Stimulated activated naive CD8-positive, alpha-beta T cell treated with anti-CD3 and anti-CD28 coated beads, Interleukin-15, amount 100 ng/mL, for 72 hours (primary cell): ENCODE measurements at regions not wholly inside any gene's neighbourhood (a gene's known extent, or its start where the extent isn't known, plus 50 kb on each side); places are given as distances from the start of the nearest gene placed in this dataset.
"Not testable (repeated sequence)": the region's sequence is repeated elsewhere in the genome, so short reads cannot be mapped to it uniquely, and the experiment has no call there.

Source experiments
- ATAC-seq: fragments of 150-1000 bp; cut with Tn5 transposase; 2 replicates; pipeline ENCODE4 v1.10.0; 2021; ENCODE audit warnings: mild to moderate bottlenecking, moderate library complexity
- DNase-seq, 2 donors: peaks; one replicate each; pipeline ENCODE4 v3.0.0; 2021 to 2022
- H3K27ac Mint-ChIP-seq, 2 donors: one replicate each; pipeline ENCODE4 v1.8.0; 2022; ENCODE audit warnings: mild to moderate bottlenecking in 2 of 2, mixed read lengths in 2 of 2, moderate library complexity in 2 of 2
- H3K27me3 Mint-ChIP-seq: one replicate; pipeline ENCODE4 v1.8.0; 2022; ENCODE audit warnings: mixed read lengths
- H3K4me1 Mint-ChIP-seq: one replicate; pipeline ENCODE4 v1.8.0; 2022; ENCODE audit warnings: mild to moderate bottlenecking, mixed read lengths
- H3K4me3 Mint-ChIP-seq, 2 donors: one replicate each; pipeline ENCODE4 v1.8.0; 2022; ENCODE audit warnings: mild to moderate bottlenecking in 2 of 2, mixed read lengths in 2 of 2, moderate library complexity in 1 of 2
- H3K9me3 Mint-ChIP-seq, 2 donors: one replicate each; pipeline ENCODE4 v1.8.0; 2022; ENCODE audit warnings: mixed read lengths in 2 of 2

GRCh38 chr10:6706725-6707124, 126.6 kb upstream of the PRKCQ start:
- H3K9me3 Mint-ChIP-seq: no peaks in the 10 kb centered on the region
- H3K27ac Mint-ChIP-seq: no peak overlapping the region
- ATAC-seq (no peak), DNase-seq (no peak)
- H3K27me3 Mint-ChIP-seq: peaks cover 39% of the 10 kb centered on the region
- H3K4me3 Mint-ChIP-seq: no peak overlapping the region
- no peaks in the 10 kb centered on the region for H3K4me1 Mint-ChIP-seq

- Mint-ChIP-seq H3K4me3 (no peak overlapping the region), H3K4me1 (no peaks in the 10 kb centered on the region), H3K9me3 (no peaks in the 10 kb centered on the region), H3K27me3 (peaks cover 24% of the 10 kb centered on the region), H3K27ac (no peak overlapping the region)
- DNase-seq (no peak), ATAC-seq (no peak)
Measured at GRCh38 chr10:6704896-6705295, 124.8 kb upstream of the PRKCQ start.

DNA sequence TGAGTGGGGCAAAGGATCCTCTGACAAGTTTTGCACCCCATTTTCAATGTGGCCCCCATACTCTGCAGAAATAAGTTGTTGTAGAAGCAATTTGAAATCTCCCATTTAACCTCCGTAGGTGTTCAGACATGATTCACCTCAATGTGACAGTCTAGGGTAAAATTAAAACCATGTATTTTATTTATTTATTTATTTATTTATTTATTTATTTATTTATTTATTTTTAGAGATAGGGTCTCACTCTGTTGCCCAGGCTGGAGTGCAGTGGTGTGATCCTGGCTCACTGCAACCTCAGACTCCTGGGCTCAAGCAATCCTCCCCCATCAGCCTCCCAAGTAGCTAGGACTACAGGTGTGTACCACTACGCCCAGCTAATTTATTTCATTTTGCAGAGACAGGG, 122.8 kb upstream of the PRKCQ start:
- H3K4me1 Mint-ChIP-seq: not testable (repeated sequence)

DNA sequence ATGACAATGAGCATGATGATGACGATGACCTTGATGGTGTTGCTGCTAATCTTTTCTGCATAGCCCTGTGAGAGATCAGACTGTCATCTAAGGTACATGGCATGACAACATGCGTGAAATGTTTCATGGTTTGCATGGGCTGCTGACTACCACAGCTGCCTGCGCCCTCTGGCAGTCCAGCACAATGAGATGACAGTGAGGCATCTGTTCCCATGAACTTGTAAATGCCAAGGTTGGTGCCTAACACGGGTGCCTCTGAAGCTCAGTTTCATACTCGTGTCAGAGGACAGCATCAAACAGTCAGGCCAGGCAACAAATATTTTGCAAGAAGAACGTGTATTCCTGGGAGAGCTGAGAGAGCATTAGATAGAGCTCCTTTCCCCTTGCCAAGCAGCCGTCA, 122.0 kb upstream of the PRKCQ start:
- ATAC-seq (no peak), DNase-seq (no peak)
- Mint-ChIP-seq H3K4me1 (no peaks in the 10 kb centered on the region), H3K27ac (no peak overlapping the region), H3K27me3 (peaks cover 7% of the 10 kb centered on the region), H3K4me3 (no peak overlapping the region), H3K9me3 (no peaks in the 10 kb centered on the region)

More for the DNA sequence above, 122.8 kb upstream of the PRKCQ start:
- DNase-seq, H3K4me3 Mint-ChIP-seq, ATAC-seq, H3K9me3 Mint-ChIP-seq, H3K27ac Mint-ChIP-seq: not testable (repeated sequence)
- H3K27me3 Mint-ChIP-seq: peaks cover 12% of the 10 kb centered on the region

- no peak for DNase-seq
- Mint-ChIP-seq H3K27ac (no peak overlapping the region), H3K4me3 (no peak overlapping the region), H3K4me1 (no peaks in the 10 kb centered on the region), H3K27me3 (peaks cover 7% of the 10 kb centered on the region), H3K9me3 (no peaks in the 10 kb centered on the region)
- no peak for ATAC-seq
Measured at GRCh38 chr10:6701289-6701688, 121.2 kb upstream of the PRKCQ start.

DNA sequence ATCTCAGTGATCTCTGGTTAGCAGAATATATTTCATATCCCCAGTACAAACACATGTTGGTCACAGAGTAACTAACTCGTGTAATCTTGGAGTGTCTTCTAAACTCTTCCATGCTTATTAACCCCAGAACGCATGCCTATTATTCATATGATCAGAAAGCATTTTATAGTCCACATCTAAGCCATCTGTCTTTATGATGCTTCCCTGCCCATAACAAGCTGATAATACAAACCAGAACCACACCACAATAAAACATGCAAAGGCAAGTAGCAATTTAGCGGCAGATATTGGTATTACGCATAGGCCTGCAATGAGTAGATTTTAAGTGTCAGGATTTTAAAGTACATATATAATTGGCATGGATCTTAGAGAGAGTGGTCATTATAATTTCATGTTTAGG, 120.0 kb upstream of the PRKCQ start:
- ATAC-seq (no peak), DNase-seq (no peak)
- peaks cover 7% of the 10 kb centered on the region for H3K4me1 Mint-ChIP-seq
- no peak overlapping the region for H3K4me3 Mint-ChIP-seq
- H3K9me3 Mint-ChIP-seq: no peaks in the 10 kb centered on the region
- H3K27me3 Mint-ChIP-seq: peaks cover 7% of the 10 kb centered on the region
- no peak overlapping the region for H3K27ac Mint-ChIP-seq

- no peak overlapping the region for H3K4me3 Mint-ChIP-seq
- no peaks in the 10 kb centered on the region for H3K9me3 Mint-ChIP-seq
- no peak overlapping the region for H3K27ac Mint-ChIP-seq
- DNase-seq (no peak), ATAC-seq (no peak)
- peaks cover 8% of the 10 kb centered on the region for H3K4me1 Mint-ChIP-seq
- H3K27me3 Mint-ChIP-seq: peaks cover 7% of the 10 kb centered on the region
Measured at GRCh38 chr10:6699336-6699735, 119.3 kb upstream of the PRKCQ start.

DNA sequence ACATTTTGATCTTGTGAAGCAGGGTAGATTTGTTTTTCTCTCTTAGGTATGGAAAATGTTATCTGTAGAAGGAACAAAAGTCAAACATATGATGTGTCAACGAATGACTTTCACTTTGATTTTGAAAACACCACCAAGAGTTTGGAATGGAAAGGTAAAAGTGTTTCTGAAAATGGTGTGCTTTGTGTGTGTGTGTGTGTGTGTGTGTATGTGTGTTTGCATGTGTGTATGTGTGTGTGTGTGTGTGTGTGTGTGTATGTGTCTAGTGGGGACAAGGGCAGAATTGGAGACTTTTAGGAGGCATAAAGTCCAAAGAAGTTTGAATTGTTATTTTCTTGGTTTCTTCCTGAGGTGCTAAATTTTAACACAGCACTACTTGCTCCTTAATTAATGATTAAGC, 115.4 kb upstream of the PRKCQ start:
- Mint-ChIP-seq H3K27me3 (no peaks in the 10 kb centered on the region), H3K4me1 (peaks cover 8% of the 10 kb centered on the region), H3K4me3 (no peak overlapping the region)

GRCh38 chr10:6694447-6695140, 114.5 kb upstream of the PRKCQ start:
- Mint-ChIP-seq H3K4me1 (peaks cover 8% of the 10 kb centered on the region), H3K27me3 (no peaks in the 10 kb centered on the region), H3K27ac (no peak overlapping the region), H3K9me3 (no peaks in the 10 kb centered on the region), H3K4me3 (no peak overlapping the region)
- DNase-seq: peak in 1 of 2 donors; percentile 21
- peak; percentile 52 for ATAC-seq

More for the DNA sequence above, 115.4 kb upstream of the PRKCQ start:
- no peak for DNase-seq
- ATAC-seq: no peak
- Mint-ChIP-seq H3K27ac (peak overlapping the region in 1 of 2 donors; percentile 27), H3K9me3 (no peaks in the 10 kb centered on the region)

DNA sequence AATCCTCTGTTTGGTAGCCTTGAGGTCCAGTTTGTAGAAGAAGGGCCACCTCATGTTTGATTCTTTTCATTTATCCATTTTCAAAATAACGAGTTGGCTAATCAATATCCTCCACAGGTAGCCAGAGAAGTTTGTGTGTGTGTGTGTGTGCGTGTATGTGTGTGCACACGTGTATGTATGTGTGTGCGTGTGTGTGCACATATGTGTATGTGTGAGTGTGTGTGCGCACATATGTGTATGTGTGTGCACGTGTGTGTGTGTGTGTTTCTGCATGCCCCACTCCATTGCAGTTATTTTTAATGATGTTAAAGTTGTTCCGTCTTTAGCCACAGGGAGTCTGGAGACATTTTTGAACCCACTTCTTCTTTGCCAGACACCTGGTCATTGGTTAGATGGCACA, 112.8 kb upstream of the PRKCQ start:
- no peaks in the 10 kb centered on the region for H3K9me3 Mint-ChIP-seq
- H3K4me1 Mint-ChIP-seq: peaks cover 8% of the 10 kb centered on the region
- peak overlapping the region in 1 of 2 donors; percentile 16 for H3K27ac Mint-ChIP-seq
- ATAC-seq (no peak), DNase-seq (no peak)
- H3K4me3 Mint-ChIP-seq: no peak overlapping the region
- H3K27me3 Mint-ChIP-seq: peaks cover 8% of the 10 kb centered on the region

DNA sequence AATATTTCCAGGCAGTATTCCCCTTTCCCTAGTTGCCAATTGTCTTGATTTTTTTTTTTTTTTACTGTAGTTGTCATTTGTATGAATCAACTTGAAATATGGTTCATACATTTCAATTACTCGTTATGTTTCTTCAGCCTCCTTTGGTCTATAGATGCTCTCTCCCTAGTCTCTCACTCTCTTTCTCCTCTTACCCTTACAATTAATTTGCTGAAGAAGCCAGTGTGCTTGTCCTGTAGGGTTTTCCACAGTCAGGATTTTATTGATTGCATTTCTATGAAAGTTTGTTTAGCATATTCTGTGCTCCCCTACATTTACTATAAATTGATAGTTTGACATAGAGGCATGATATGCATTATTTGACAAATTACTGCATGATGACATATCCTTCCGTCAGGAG, 112.0 kb upstream of the PRKCQ start:
- no peak for ATAC-seq
- Mint-ChIP-seq H3K27ac (no peak overlapping the region), H3K27me3 (peaks cover 15% of the 10 kb centered on the region), H3K4me1 (peaks cover 8% of the 10 kb centered on the region), H3K4me3 (no peak overlapping the region), H3K9me3 (no peaks in the 10 kb centered on the region)
- no peak for DNase-seq

DNA sequence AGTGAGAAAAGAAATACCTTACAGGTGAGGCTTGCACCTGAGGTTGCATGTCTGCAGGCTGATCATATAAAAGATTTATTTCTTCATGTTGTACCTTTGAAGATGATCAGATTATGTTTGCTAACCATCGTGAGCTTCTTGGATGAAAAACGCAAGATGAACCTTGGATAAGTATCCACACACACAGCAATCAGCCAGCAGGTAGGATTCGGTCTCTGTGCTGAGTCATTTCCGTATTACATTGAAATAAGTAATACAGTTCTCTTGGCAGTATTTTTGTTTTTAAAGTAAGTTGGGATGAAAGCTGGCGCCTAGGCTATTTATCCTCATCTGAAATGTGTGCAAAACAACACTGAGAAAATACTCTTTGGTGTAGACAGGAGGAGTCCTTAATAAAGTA, 109.0 kb upstream of the PRKCQ start:
- ATAC-seq: no peak
- H3K27ac Mint-ChIP-seq: no peak overlapping the region

GRCh38 chr10:6680735-6681134, 100.7 kb upstream of the PRKCQ start:
- Mint-ChIP-seq H3K27ac (no peak overlapping the region), H3K4me3 (no peak overlapping the region), H3K27me3 (peaks cover 44% of the 10 kb centered on the region), H3K9me3 (no peaks in the 10 kb centered on the region), H3K4me1 (peaks cover 7% of the 10 kb centered on the region)
- ATAC-seq (no peak), DNase-seq (no peak)

More for the DNA sequence above, 109.0 kb upstream of the PRKCQ start:
- H3K4me3 Mint-ChIP-seq: no peak overlapping the region
- H3K4me1 Mint-ChIP-seq: no peaks in the 10 kb centered on the region
- H3K27me3 Mint-ChIP-seq: peaks cover 15% of the 10 kb centered on the region
- no peak for DNase-seq
- H3K9me3 Mint-ChIP-seq: no peaks in the 10 kb centered on the region

DNA sequence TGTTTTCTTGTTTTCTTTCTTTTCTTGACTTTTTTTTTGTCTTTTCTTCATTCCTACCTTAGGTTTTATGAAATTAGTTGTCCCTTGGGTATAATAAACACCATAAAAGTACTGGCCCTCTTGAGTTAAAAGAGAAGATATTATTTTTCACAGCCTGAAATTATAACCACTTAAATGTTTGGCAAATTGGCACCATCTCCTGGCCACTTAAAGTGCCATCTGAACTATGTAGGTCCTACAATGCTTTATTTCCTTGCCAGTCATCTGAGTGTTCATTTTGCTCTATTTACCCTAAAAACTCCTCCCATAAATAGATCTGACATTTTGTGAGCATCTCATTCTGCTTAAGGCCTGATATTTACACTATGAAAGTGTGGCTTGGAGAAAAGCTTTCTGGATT, 98.9 kb upstream of the PRKCQ start:
- Mint-ChIP-seq H3K27ac (no peak overlapping the region), H3K4me3 (no peak overlapping the region), H3K27me3 (peaks cover 43% of the 10 kb centered on the region), H3K9me3 (no peaks in the 10 kb centered on the region), H3K4me1 (peaks cover 7% of the 10 kb centered on the region)
- DNase-seq: no peak
- ATAC-seq: no peak

DNA sequence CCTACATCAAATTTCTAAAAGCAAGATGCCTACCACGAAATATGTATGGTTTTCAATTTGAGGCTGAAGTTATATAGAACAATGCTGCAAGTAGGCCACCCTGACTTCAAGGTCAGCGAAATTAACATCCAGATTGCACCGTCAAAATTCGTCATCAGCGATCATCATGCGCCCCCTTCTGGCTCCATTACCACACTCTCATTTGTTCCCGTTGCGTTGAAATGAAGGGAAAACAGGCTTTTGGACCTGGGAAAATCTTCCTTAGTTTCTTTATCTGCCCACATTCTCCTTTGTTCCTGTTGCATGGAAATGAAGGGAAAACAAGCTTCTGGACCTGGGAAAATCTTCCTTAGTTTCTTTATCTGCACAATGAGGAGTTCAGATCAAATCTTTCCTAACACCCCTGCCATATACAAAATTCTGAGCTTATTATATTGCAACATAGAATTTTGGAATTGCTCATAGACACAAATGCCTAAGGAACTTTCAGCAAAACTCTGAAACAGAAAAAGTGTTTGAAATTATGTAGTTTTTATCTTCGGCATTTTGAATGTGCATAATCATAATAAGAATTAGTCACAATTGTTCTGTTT, 98.2 kb upstream of the PRKCQ start:
- peaks cover 37% of the 10 kb centered on the region for H3K27me3 Mint-ChIP-seq
- no peak overlapping the region for H3K4me3 Mint-ChIP-seq
- peaks cover 7% of the 10 kb centered on the region for H3K4me1 Mint-ChIP-seq
- peak; percentile 53 to 55 for DNase-seq
- H3K27ac Mint-ChIP-seq: no peak overlapping the region
- no peaks in the 10 kb centered on the region for H3K9me3 Mint-ChIP-seq
- ATAC-seq: peak; percentile 67

DNA sequence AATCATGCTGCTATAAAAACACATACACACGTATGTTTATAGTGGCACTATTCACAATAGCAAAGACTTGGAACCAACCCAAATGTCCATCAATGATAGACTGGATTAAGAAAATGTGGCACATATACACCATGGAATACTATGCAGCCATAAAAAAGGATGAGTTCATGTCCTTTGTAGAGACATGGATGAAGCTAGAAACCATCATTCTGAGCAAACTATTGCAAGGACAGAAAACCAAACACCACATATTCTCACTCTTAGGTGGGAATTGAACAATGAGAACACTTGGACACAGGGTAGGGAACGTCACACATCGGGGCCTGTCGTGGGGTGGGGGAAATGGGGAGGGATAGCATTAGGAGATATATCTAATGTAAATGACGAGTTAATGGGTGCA, 97.1 kb upstream of the PRKCQ start:
- ATAC-seq, H3K4me3 Mint-ChIP-seq, DNase-seq, H3K27ac Mint-ChIP-seq, H3K9me3 Mint-ChIP-seq, H3K4me1 Mint-ChIP-seq: not testable (repeated sequence)
- H3K27me3 Mint-ChIP-seq: peaks cover 25% of the 10 kb centered on the region

DNA sequence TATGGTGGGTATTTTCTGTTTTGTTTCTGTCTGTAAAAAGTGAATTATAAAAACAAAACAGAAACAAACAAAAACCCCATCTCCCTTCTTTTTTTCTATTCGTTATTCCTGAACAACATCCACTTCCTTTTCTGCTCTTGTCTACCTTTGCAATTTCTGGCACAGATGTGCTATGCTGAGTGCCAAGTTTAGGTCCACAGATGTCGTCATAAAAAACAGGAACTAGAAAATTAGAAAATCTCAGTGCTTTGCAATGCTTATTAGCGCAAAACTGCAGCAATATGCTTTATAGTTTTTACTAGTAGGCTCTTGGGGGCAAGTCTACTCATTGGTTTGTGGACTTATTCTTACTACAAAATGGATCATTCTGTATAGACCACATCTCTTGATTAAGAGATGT, 94.2 kb upstream of the PRKCQ start:
- Mint-ChIP-seq H3K4me1 (peaks cover 8% of the 10 kb centered on the region), H3K27me3 (peaks cover 13% of the 10 kb centered on the region), H3K4me3 (no peak overlapping the region), H3K9me3 (no peaks in the 10 kb centered on the region), H3K27ac (no peak overlapping the region)
- ATAC-seq: no peak
- no peak for DNase-seq
